H1 (cell line): ENCODE measurements at regions not wholly inside any gene's neighbourhood (a gene's known extent, or its start where the extent isn't known, plus 50 kb on each side); places are given as distances from the start of the nearest gene placed in this dataset.
A peak's percentile ranks its signal among the peaks of the same experiment; 100 is the strongest.

Experiments used
- CTCF ChIA-PET: fragments of 300-600 bp; sonication (Branson Sonifier 250); formaldehyde crosslinking; loops from one replicate; lab custom pipeline; 2021; ENCODE audit not compliant: partially characterized antibody; lab: Charles Lee
- POLR2A ChIA-PET: fragments of 300-600 bp; sonication (Branson Sonifier 250); formaldehyde crosslinking; loops from one replicate; lab custom pipeline; 2021; ENCODE audit warnings: inconsistent platforms; ENCODE audit not compliant: partially characterized antibody; lab: Charles Lee
- DNase-seq, 2 experiments: peaks; one replicate each; pipeline versions ENCODE4 v3.0.0 to v3.0.0-alpha.2; 2010 to 2022; ENCODE audit warnings: low spot score in 2 of 2, low read depth in 1 of 2, mixed read lengths in 1 of 2
- FAIRE-seq: peaks from 2 replicates; lab custom pipeline; 2011; peaks lifted over from hg19 to GRCh38; lab: Jason Lieb, UNC
- H2AFZ ChIP-seq: 2 replicates; pipeline ENCODE4 v1.8.1; 2012; ENCODE audit warnings: low read length, inconsistent platforms
- H2AK5ac ChIP-seq: 2 replicates; pipeline ENCODE4 v1.6.1; 2013; ENCODE audit warnings: low read depth, low read length
- H2BK120ac ChIP-seq: replicated peaks from 2 replicates; pipeline ENCODE3; 2013; ENCODE audit warnings: low read depth, low read length, inconsistent platforms
- H2BK12ac ChIP-seq: 2 replicates; pipeline ENCODE4 v1.6.1; 2013; ENCODE audit warnings: low read depth, low read length
- H2BK15ac ChIP-seq: 2 replicates; pipeline ENCODE4 v1.6.1; 2013; ENCODE audit warnings: low read length
- H2BK20ac ChIP-seq: 2 replicates; pipeline ENCODE4 v1.6.1; 2013; ENCODE audit warnings: low read length
- H2BK5ac ChIP-seq: 2 replicates; pipeline ENCODE4 v1.6.1; 2013; ENCODE audit warnings: low read depth, low read length
- H3K14ac ChIP-seq: 2 replicates; pipeline ENCODE4 v1.6.1; 2013; ENCODE audit warnings: inconsistent platforms; ENCODE audit not compliant: insufficient read length
- H3K18ac ChIP-seq: 2 replicates; pipeline ENCODE4 v1.6.1; 2013; ENCODE audit warnings: low read length; ENCODE audit errors: extremely low read depth
- H3K23ac ChIP-seq: 2 replicates; pipeline ENCODE4 v1.6.1; 2013; ENCODE audit warnings: inconsistent platforms; ENCODE audit not compliant: insufficient read length
- H3K23me2 ChIP-seq: 2 replicates; pipeline ENCODE4 v1.6.1; 2013; ENCODE audit warnings: low read depth, low read length
- H3K27ac ChIP-seq: 2 replicates; pipeline ENCODE4 v1.6.1; 2011; ENCODE audit warnings: low read depth, low read length, inconsistent platforms
- H3K27me3 ChIP-seq, 4 experiments: replicated peaks in 1 of 4; 1 replicate in 1 of 4; 2 replicates in 3 of 4; pipeline versions ENCODE4 v1.6.1 to v1.8.1; 2011 to 2013; ENCODE audit warnings: low read length in 3 of 4, mild to moderate bottlenecking in 3 of 4, inconsistent platforms in 2 of 4, mixed read lengths in 2 of 4, moderate library complexity in 1 of 4; ENCODE audit not compliant: control insufficient read depth in 3 of 4, insufficient read depth in 3 of 4; ENCODE audit errors: extremely low read depth in 1 of 4
- H3K36me3 ChIP-seq, 4 experiments: 2 replicates each; pipeline versions ENCODE4 v1.6.1 to v1.8.1; 2011 to 2013; ENCODE audit warnings: mild to moderate bottlenecking in 4 of 4, low read length in 3 of 4, moderate library complexity in 2 of 4, control low read depth in 1 of 4, inconsistent platforms in 1 of 4; ENCODE audit not compliant: insufficient read depth in 4 of 4, control insufficient read depth in 2 of 4
- H3K4ac ChIP-seq: replicated peaks from 2 replicates; pipeline ENCODE3; 2013; ENCODE audit warnings: low read length, low read depth, mixed read lengths, inconsistent platforms; ENCODE audit not compliant: insufficient read length
- H3K4me1 ChIP-seq, 4 experiments: replicated peaks in 1 of 4; 1 replicate in 1 of 4; 2 replicates in 3 of 4; pipeline versions ENCODE4 v1.6.1 to v1.8.1; 2011 to 2013; ENCODE audit warnings: low read length in 3 of 4, inconsistent platforms in 2 of 4, mixed read lengths in 1 of 4; ENCODE audit not compliant: insufficient read depth in 4 of 4, control insufficient read depth in 3 of 4
- H3K4me2 ChIP-seq, 2 experiments: 2 replicates each; pipeline versions ENCODE4 v1.6.1 to v1.8.1; 2011 to 2013; ENCODE audit warnings: low read depth in 2 of 2, low read length in 2 of 2, control low read depth in 1 of 2, inconsistent platforms in 1 of 2, mild to moderate bottlenecking in 1 of 2; ENCODE audit not compliant: insufficient read depth in 1 of 2
- H3K4me3 ChIP-seq, 4 experiments: fragments of 200-600, 300-600 bp in 1 of 4; sonication (generic), shearing (Covaris generic), sonication (Bioruptor Twin) in 1 of 4; 2 replicates each; pipeline versions ENCODE4 v1.5.1 to v1.8.1; 2011 to 2016; ENCODE audit warnings: low read length in 4 of 4, low read depth in 3 of 4, control low read depth in 2 of 4, inconsistent platforms in 2 of 4, mild to moderate bottlenecking in 2 of 4, mixed read lengths in 1 of 4, moderate library complexity in 1 of 4; ENCODE audit not compliant: insufficient read depth in 2 of 4; ENCODE audit errors: extremely low read depth in 1 of 4
- H3K56ac ChIP-seq: replicated peaks from 2 replicates; pipeline ENCODE3; 2013; ENCODE audit warnings: low read depth, mild to moderate bottlenecking, mixed read lengths, low read length, inconsistent platforms; ENCODE audit not compliant: insufficient read length
- H3K79me1 ChIP-seq: 2 replicates; pipeline ENCODE4 v1.6.1; 2013; ENCODE audit warnings: low read depth, low read length, control low read depth
- H3K79me2 ChIP-seq, 2 experiments: 2 replicates each; pipeline versions ENCODE4 v1.6.1 to v1.8.1; 2012 to 2013; ENCODE audit warnings: low read length in 2 of 2, mild to moderate bottlenecking in 2 of 2, inconsistent platforms in 1 of 2; ENCODE audit not compliant: insufficient read depth in 2 of 2, control insufficient read depth in 1 of 2
- H3K9ac ChIP-seq, 4 experiments: replicated peaks in 1 of 4; 1 replicate in 1 of 4; 2 replicates in 3 of 4; pipeline versions ENCODE4 v1.6.1 to v1.8.1; 2011 to 2013; ENCODE audit warnings: low read depth in 3 of 4, low read length in 3 of 4, control low read depth in 2 of 4, mild to moderate bottlenecking in 2 of 4, moderate library complexity in 2 of 4, inconsistent platforms in 1 of 4; ENCODE audit errors: extremely low read depth in 1 of 4
- H3K9me3 ChIP-seq, 2 experiments: 2 replicates each; pipeline versions ENCODE4 v1.6.1 to v1.8.1; 2012 to 2013; ENCODE audit warnings: mild to moderate bottlenecking in 2 of 2, moderate library complexity in 2 of 2, control low read depth in 1 of 2, inconsistent platforms in 1 of 2, low read depth in 1 of 2, low read length in 1 of 2, mixed read lengths in 1 of 2; ENCODE audit not compliant: insufficient read depth in 2 of 2
- H4K20me1 ChIP-seq, 2 experiments: replicated peaks in 1 of 2; 2 replicates each; pipeline versions ENCODE3 to v1.8.1; 2011 to 2013; ENCODE audit warnings: inconsistent platforms in 2 of 2, low read length in 2 of 2, mild to moderate bottlenecking in 1 of 2; ENCODE audit not compliant: insufficient read depth in 2 of 2, control insufficient read depth in 1 of 2
- H4K5ac ChIP-seq: 2 replicates; pipeline ENCODE4 v1.6.1; 2013; ENCODE audit warnings: low read length, low read depth, mixed read lengths, inconsistent platforms; ENCODE audit not compliant: insufficient read length
- H4K8ac ChIP-seq: 2 replicates; pipeline ENCODE4 v1.8.0; 2013; ENCODE audit warnings: mild to moderate bottlenecking, moderate library complexity, low read length, inconsistent platforms; ENCODE audit not compliant: insufficient read depth; ENCODE audit errors: extremely low read depth
- H4K91ac ChIP-seq: replicated peaks from 2 replicates; pipeline ENCODE3; 2013; ENCODE audit warnings: low read length, mixed read lengths, inconsistent platforms; ENCODE audit not compliant: insufficient read length
- ATF2 ChIP-seq: IDR thresholded peaks from 2 replicates; pipeline ENCODE4 v1.6.1; 2012; ENCODE audit warnings: low read length, inconsistent platforms
- KDM1A ChIP-seq: fragments of 200-600, 300-600 bp; sonication (generic); IDR thresholded peaks from 2 replicates; pipeline ENCODE4 v1.7.1; 2016; ENCODE audit warnings: mild to moderate bottlenecking, low read length, borderline replicate concordance
- WGBS, 2 experiments: shearing (Covaris generic) in 1 of 2; methylation state at CpG; one replicate each; pipeline versions ENCODE4 v1.1.6 to v1.1.7; 2013 to 2015; ENCODE audit warnings: low lambda C conversion rate in 2 of 2, mixed read lengths in 2 of 2, inconsistent platforms in 1 of 2, low coverage in 1 of 2, missing lambda C conversion rate in 1 of 2; ENCODE audit not compliant: insufficient replicate concordance in 2 of 2, insufficient coverage in 1 of 2, insufficient read length in 1 of 2; ENCODE audit errors: extremely low coverage in 1 of 2, missing lambda C conversion rate in 1 of 2; 5-methylcytosine and 5-hydroxymethylcytosine counted together

- Histone ChIP-seq H3K9ac (no peak overlapping the region), H2BK12ac (peak overlapping the region; percentile 95; the same call in 1 of the 2 replicates), H3K27ac (no peak overlapping the region), H3K27me3 (peaks cover 0 to 10% (median 2%) of the 10 kb centered on the region in 4 experiments; a peak in 3 of 7 replicates), H3K4ac (peak overlapping the region; percentile 84), H2AK5ac (peak overlapping the region; percentile 98), H3K79me2 (no peaks in the 10 kb centered on the region), H4K8ac (no peak overlapping the region), H2BK120ac (no peak overlapping the region), H4K91ac (peak overlapping the region; percentile 88), H3K23me2 (peaks cover 12% of the 10 kb centered on the region), H3K4me3 (peak overlapping the region in 1 of 4 experiments; percentile 56; a peak in 3 of 8 replicates), H3K79me1 (0 out of 2 replicates have a peak, but pooled peaks cover 2% of the 10 kb centered on the region), H4K5ac (no peak overlapping the region), H2BK20ac (peak overlapping the region; percentile 96), H3K18ac (0 out of 2 replicates have a peak overlapping the region, but pooled peaks have one; percentile 54), H3K56ac (peak overlapping the region; percentile 83), H2AFZ (peak overlapping the region; percentile 61; the same call in 1 of the 2 replicates), H2BK15ac (peak overlapping the region; percentile 100), H2BK5ac (peak overlapping the region; percentile 69; the same call in 1 of the 2 replicates), H4K20me1 (peaks cover 0 to 8% of the 10 kb centered on the region in 2 experiments), H3K9me3 (no peaks in the 10 kb centered on the region), H3K14ac (no peak overlapping the region), H3K4me1 (peaks cover 3 to 28% (median 12%) of the 10 kb centered on the region in 4 experiments), H3K4me2 (peak overlapping the region; percentile 82 to 83; a peak in 3 of 4 replicates), H3K36me3 (no peaks in the 10 kb centered on the region), H3K23ac (no peak overlapping the region)
- ChIA-PET POLR2A (interaction anchor here (0.9 to 1.3 kb wide), 2 partner anchors 19 to 43 kb away, joined by 3 to 4 read pairs; no protein-coding TSS in a partner anchor), CTCF (interaction anchor here (1.1 kb wide), 1 partner anchor 224 kb away, joined by 4 read pairs; no protein-coding TSS in a partner anchor)
- TF ChIP-seq KDM1A (no peak), ATF2 (no peak)
- no peak for DNase-seq
- 83% methylated on average over 3 of the region's 3 CpGs; no CpG with 5 or more reads in 1 of the 2 experiments for WGBS, 2 experiments
- peak; percentile 87 for FAIRE-seq
These were observed 108.3 kb downstream of the ETS2 start for GRCh38 chr21:38913893-38914527.
